ENCODE measurements at regions not wholly inside any gene's neighbourhood (a gene's known extent, or its start where the extent isn't known, plus 50 kb on each side); places are given as distances from the start of the nearest gene placed in this dataset.

DNA sequence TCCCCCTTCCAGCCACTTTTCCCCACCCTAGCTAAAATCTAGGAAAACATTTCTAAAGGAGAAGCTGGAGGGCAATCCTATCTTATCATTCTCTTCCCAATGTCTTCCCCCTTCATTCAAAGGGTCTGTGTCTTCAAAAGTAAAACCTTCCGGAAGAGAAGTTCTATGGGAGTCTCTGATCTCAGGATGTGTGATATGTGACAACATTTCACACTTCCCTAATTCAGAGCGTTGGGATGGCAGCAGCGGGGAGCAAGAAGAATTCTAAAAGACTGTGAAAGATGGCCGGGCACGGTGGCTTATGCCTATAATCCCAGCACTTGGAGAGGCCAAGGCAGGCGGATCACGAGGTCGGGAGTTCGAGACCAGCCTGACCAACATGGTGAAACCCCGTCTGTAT, 65.4 kb upstream of the AKIRIN2 start:
- DNase-seq (ENCODE audit: low spot score, unreplicated experiment), result no peak
- H3K4me3 Mint-ChIP-seq (ENCODE audit: low read depth), result no peak overlapping the region
- H3K27ac Mint-ChIP-seq, result no peak overlapping the region
- no peaks in the 10 kb centered on the region for H3K9me3 Mint-ChIP-seq (ENCODE audit: low read depth)
- TF ChIP-seq, protein P1, sequence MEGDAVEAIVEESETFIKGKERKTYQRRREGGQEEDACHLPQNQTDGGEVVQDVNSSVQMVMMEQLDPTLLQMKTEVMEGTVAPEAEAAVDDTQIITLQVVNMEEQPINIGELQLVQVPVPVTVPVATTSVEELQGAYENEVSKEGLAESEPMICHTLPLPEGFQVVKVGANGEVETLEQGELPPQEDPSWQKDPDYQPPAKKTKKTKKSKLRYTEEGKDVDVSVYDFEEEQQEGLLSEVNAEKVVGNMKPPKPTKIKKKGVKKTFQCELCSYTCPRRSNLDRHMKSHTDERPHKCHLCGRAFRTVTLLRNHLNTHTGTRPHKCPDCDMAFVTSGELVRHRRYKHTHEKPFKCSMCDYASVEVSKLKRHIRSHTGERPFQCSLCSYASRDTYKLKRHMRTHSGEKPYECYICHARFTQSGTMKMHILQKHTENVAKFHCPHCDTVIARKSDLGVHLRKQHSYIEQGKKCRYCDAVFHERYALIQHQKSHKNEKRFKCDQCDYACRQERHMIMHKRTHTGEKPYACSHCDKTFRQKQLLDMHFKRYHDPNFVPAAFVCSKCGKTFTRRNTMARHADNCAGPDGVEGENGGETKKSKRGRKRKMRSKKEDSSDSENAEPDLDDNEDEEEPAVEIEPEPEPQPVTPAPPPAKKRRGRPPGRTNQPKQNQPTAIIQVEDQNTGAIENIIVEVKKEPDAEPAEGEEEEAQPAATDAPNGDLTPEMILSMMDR (IDR thresholded peaks at IDR 0.05; ENCODE audit: unreplicated experiment), result no peak
- no peaks in the 10 kb centered on the region for H3K27me3 Mint-ChIP-seq
- H3K36me3 Mint-ChIP-seq (ENCODE audit: insufficient read depth), result no peaks in the 10 kb centered on the region
- peaks cover 14% of the 10 kb centered on the region for H3K4me1 Mint-ChIP-seq (ENCODE audit: low read depth)

GRCh38 chr6:87766211-87766610, 64.2 kb upstream of the AKIRIN2 start:
- no peak overlapping the region for H3K27ac Mint-ChIP-seq
- no peaks in the 10 kb centered on the region for H3K36me3 Mint-ChIP-seq (ENCODE audit: insufficient read depth)
- H3K9me3 Mint-ChIP-seq (ENCODE audit: low read depth), result no peaks in the 10 kb centered on the region
- H3K27me3 Mint-ChIP-seq, result no peaks in the 10 kb centered on the region
- TF ChIP-seq, protein P1 (IDR thresholded peaks at IDR 0.05; ENCODE audit: unreplicated experiment), result no peak
- no peak for DNase-seq (ENCODE audit: low spot score, unreplicated experiment)
- peaks cover 11% of the 10 kb centered on the region for H3K4me1 Mint-ChIP-seq (ENCODE audit: low read depth)
- H3K4me3 Mint-ChIP-seq (ENCODE audit: low read depth), result no peak overlapping the region

DNA sequence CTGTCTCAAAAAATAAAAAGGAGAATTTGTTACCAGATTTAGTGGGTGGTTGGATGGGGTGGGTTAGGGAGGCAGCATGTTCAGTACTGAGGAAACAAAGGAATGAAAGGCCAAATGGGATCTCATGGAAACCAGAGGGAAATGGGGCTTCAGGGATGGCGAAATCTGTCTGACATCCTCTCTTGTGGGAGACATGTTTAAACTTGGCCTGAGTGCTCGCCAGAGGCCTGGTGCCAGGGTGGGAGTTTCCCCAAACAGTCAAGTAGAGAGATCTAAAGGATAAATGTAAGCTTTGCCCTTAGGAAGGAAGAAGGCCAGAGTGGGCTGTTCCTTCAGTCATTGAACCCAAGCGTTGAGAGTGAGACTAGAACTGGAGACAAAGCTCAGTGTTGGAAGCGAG, 61.9 kb upstream of the AKIRIN2 start:
- H3K27ac Mint-ChIP-seq, result no peak overlapping the region
- H3K4me1 Mint-ChIP-seq (ENCODE audit: low read depth), result peaks cover 8% of the 10 kb centered on the region
- no peak overlapping the region for H3K4me3 Mint-ChIP-seq (ENCODE audit: low read depth)

DNA sequence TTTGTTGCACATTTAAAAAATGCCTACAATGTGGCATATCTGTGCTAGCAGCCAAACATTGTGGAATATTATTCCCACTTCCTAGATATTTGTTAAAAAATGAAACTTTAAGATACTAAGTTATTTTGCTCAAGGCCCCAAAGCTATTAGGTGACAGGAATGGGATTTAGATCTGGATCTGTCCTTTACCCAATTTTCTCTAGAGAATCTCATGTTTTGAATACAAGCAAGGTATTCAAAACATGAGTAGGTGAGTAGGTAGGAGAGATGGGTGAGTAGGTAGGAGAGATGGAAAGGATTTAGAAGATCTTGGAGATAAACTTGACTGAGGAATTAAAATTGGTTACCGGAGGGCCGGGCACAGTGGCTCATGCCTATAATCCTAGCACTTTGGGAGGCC, 61.2 kb upstream of the AKIRIN2 start:
- no peaks in the 10 kb centered on the region for H3K27me3 Mint-ChIP-seq
- H3K27ac Mint-ChIP-seq, result no peak overlapping the region

More for the DNA sequence above, 61.9 kb upstream of the AKIRIN2 start:
- TF ChIP-seq, protein P1 (IDR thresholded peaks at IDR 0.05; ENCODE audit: unreplicated experiment), result no peak
- Mint-ChIP-seq H3K36me3 (ENCODE audit: insufficient read depth) (no peaks in the 10 kb centered on the region), H3K27me3 (no peaks in the 10 kb centered on the region), H3K9me3 (ENCODE audit: low read depth) (no peaks in the 10 kb centered on the region)
- DNase-seq (ENCODE audit: low spot score, unreplicated experiment), result no peak

DNA sequence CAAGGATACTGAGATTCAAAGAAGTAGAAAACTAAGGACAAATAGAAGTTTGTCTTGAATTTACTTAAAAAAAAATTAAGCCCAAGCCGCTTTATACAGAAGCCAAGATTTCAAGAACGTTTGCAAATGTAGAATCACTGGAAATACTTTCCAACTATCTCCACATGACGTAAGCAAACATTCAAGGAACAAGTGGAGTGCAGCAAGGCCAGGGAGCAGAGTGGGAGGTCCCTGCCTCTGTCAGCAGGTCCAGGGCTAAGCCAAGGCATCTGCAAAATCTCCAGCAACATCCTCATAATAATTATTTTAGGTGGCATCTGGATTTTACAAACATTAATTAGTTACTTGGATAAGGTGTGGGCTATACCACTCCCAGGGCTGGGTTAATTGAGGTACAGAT, 60.1 kb upstream of the AKIRIN2 start:
- Mint-ChIP-seq H3K4me3 (ENCODE audit: low read depth) (no peak overlapping the region), H3K4me1 (ENCODE audit: low read depth) (peaks cover 8% of the 10 kb centered on the region), H3K27ac (no peak overlapping the region), H3K36me3 (ENCODE audit: insufficient read depth) (no peaks in the 10 kb centered on the region), H3K27me3 (no peaks in the 10 kb centered on the region), H3K9me3 (ENCODE audit: low read depth) (no peaks in the 10 kb centered on the region)
- DNase-seq (ENCODE audit: low spot score, unreplicated experiment), result no peak
- TF ChIP-seq, protein P1 (IDR thresholded peaks at IDR 0.05; ENCODE audit: unreplicated experiment), result no peak

More for the DNA sequence above, 61.2 kb upstream of the AKIRIN2 start:
- Mint-ChIP-seq H3K4me3 (ENCODE audit: low read depth) (no peak overlapping the region), H3K36me3 (ENCODE audit: insufficient read depth) (no peaks in the 10 kb centered on the region), H3K4me1 (ENCODE audit: low read depth) (peaks cover 8% of the 10 kb centered on the region), H3K9me3 (ENCODE audit: low read depth) (no peaks in the 10 kb centered on the region)
- TF ChIP-seq, protein P1 (IDR thresholded peaks at IDR 0.05; ENCODE audit: unreplicated experiment), result no peak
- DNase-seq (ENCODE audit: low spot score, unreplicated experiment), result no peak
